ENCODE measurements at regions not wholly inside any gene's neighbourhood (a gene's known extent, or its start where the extent isn't known, plus 50 kb on each side); places are given as distances from the start of the nearest gene placed in this dataset.
"Not testable (repeated sequence)": the region's sequence is repeated elsewhere in the genome, so short reads cannot be mapped to it uniquely, and the experiment has no call there.

GRCh38 chr2:15810477-15811150 is 129.7 kb upstream of the MYCN start:
- DNase-seq, result no peak

GRCh38 chr2:15811367-15811766 is 129.0 kb upstream of the MYCN start:
- DNase-seq, result no peak

- no peak for DNase-seq
Measured at GRCh38 chr2:15812187-15812780, 128.1 kb upstream of the MYCN start.

GRCh38 chr2:15813481-15814266 is 126.7 kb upstream of the MYCN start:
- no peak for DNase-seq

GRCh38 chr2:15814403-15814802 is 125.9 kb upstream of the MYCN start:
- no peak for DNase-seq

DNA sequence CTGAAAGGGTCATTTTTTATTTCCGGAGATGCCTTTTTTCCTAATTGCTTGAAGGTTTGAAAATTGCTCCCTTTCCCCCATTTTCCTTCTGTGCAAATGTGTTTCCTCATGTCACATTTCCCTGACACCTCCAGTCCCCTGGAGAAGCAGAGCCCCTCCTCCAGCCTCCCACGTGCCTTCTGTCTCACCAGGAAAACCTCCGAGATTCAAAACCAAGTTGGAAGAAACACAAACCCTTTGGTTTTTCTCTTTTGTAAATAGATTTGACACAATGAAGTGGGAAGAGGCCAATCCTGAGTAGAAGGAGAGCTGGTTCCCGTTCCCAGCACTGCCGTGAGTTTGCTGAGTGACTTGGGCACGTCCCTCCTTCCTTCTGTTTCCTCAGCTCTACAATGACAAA is 125.4 kb upstream of the MYCN start:
- no peak for DNase-seq

GRCh38 chr2:15816226-15816625 is 124.1 kb upstream of the MYCN start:
- DNase-seq, result no peak

GRCh38 chr2:15816674-15817406 is 123.5 kb upstream of the MYCN start:
- no peak for DNase-seq

- DNase-seq, result no peak
Measured at GRCh38 chr2:15817748-15818147, 122.6 kb upstream of the MYCN start.

DNA sequence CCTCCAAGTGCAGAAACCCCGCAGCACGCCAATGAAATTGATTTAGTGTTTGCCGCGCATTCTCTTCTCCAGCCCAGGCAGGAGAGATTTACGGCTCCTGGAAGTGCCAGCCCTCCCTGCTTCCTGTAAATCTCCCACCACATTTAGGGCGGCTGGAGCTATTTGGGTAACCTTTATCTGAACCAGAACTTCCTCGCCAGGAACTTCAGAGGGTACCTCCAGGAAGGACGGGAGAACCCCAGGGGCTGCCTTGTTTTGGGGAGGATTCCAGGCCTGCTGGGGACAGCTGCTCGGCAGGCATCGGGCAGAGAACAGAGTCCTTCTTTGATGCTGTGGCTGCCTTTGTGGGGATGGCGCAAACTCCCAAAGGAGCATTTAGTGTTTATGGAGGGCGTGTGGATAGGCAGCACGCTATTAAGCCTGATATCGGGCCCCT is 122.0 kb upstream of the MYCN start:
- DNase-seq, result no peak

DNA sequence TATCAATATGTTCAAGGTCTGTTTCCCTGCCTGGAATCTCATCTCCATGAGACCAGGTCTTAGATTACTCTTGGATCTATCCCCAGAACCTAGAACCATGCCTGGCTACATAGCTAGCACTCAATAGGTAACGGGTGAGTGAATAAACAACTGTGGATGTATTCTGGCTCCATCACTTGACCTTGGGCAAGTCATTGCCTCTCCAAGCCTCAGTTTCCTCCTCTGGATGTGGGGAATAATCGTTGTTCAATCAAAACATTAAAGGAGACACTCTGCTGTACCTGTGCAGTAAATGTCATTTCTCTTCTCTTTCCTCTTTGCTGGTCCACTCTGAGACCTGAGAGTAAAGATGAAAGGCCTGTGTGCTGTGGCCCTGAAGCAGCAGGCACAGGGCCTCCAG is 121.5 kb upstream of the MYCN start:
- DNase-seq, result no peak

DNA sequence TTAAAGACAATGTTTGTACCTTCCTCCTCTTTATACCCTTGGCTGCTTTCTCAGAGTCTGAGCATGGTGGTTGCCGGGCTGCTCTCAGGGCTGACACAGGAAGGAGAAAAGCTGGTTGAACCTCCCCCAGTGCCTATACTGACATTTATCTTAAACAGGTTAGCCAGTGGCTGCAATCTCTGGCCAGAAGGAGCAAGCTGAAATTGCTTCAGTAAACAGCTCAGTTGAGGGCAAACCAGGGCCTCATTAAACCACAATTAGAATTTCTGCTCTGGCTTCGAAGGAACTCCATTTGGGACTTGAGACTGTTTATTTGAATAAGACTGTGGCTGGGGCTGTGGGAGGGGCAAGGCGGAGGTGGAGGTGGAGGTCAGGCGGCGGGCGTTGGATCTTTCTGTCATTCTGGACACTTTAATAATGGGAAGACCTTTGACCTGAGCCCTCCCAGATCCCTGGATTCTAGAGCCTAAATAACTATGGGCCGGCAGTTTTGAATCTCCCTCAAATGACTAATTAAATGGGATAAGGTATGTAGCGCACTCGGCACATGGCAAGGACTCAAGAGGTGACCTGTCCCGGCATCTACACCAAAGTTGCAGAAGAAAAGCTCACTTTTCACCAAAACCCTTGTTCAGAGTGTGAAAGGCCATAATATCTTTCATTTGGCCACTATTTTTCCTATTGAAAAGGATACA is 120.6 kb upstream of the MYCN start:
- DNase-seq, result no peak

- DNase-seq, result no peak
Measured at GRCh38 chr2:15820257-15820566, 120.1 kb upstream of the MYCN start.

- no peak for DNase-seq
Measured at GRCh38 chr2:15820927-15821326, 119.4 kb upstream of the MYCN start.

- no peak for DNase-seq
Measured at GRCh38 chr2:15822151-15823044, 118.0 kb upstream of the MYCN start.

- no peak for DNase-seq
Measured at GRCh38 chr2:15823459-15824396, 116.6 kb upstream of the MYCN start.

DNA sequence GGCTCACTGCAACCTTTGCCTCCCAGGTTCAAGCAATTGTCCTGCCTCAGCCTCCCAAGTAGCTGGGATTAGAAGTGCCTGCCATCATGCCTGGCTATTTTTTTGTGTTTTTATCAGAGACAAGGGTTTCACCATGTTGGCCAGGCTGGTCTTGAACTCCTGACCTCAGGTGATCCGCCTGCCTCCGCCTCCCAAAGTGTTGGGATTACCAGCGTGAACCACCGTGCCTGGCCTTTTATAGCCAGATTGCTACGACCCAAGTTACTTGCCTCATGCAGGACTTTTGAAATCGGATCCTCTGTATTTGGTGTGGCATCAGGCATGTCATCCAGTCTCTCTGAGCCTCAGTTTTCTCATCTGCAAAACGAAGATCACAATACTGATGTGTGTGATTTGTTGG is 115.9 kb upstream of the MYCN start:
- DNase-seq, result not testable (repeated sequence)

DNA sequence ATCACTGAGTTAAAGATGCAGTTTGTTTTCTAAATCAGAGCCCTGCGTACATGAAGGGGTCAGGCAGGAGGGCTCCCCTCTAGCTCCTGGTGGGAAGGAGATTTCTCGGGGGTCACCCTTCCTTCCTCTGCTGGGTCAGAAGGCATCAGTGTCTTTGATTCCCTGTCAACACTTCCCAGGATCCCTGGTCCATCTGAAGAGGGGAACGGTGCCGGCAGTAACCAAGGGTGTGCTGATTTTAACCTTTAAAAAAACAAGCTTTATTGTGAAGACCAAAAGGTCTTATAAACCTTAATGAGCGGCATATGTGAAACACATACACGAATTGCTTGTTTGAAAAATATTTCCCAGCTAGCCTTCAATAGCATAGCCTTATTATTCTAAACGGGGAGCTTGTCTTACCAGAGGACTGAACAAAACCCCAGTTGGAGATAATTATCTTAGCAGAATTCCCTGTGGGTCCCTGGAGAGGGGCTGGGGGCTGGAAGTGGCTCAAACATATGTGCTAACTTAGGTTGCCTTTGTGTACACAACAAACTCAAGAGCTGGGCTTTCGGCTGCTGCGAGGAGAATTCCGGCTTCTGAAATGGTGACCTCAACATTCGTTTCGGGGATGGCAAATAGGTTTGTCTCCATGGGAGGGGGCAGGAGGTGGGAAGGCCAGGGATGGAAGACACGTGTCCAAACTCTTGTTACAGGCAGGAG is 114.9 kb upstream of the MYCN start:
- no peak for DNase-seq

DNA sequence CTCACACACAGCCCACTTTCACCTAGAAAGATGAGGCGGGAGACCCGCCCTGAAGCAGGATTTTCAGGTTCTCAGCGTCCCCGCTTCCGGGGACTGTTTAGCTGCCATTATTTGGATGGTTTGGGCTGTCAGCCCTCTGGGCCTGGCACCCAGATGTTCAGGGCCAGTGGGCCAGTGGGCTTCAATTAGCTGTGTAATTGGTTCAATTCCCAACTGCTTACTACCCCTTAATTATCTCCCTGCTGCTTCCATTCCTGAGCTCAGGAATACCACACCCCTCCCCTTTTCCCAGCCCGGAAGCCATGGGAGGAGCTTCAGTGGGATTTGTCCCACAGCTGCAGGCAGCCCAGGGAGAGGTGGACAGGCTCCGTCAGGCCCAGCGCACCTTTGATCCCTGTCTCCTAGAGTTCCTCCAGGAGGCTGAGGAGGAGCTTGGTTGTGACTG is 114.1 kb upstream of the MYCN start:
- DNase-seq, result no peak

GRCh38 chr2:15827001-15827400 is 113.3 kb upstream of the MYCN start:
- no peak for DNase-seq
